ENCODE measurements at regions not wholly inside any gene's neighbourhood (a gene's known extent, or its start where the extent isn't known, plus 50 kb on each side); places are given as distances from the start of the nearest gene placed in this dataset.

DNA sequence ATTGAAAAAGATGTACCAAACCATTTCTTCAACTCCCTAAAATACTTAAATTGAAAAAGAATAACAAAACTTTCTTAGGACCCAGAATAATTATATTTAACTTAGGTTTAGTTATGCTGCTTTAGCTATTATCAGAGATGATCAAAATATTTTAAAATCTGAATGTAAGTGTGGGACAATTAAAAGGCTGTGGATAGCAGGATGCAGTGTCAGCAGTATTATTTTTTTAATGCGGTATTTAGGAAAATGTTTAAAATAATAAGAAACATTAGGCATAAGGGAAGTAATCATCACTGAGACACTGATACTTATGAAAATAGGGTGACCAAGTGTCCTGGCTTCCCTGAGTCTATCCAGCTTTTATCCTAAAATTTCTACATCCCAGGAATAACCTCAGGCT lies 161.5 kb upstream of the PTCHD4 start:
- DNase-seq, result no peak
- no peaks in the 10 kb centered on the region for H3K9me3 ChIP-seq (ENCODE audit: severe bottlenecking)
- H3K27ac ChIP-seq, result no peak overlapping the region
- no peak overlapping the region for H3K4me3 ChIP-seq (ENCODE audit: low read depth, low read length)
- TF ChIP-seq, protein P1, sequence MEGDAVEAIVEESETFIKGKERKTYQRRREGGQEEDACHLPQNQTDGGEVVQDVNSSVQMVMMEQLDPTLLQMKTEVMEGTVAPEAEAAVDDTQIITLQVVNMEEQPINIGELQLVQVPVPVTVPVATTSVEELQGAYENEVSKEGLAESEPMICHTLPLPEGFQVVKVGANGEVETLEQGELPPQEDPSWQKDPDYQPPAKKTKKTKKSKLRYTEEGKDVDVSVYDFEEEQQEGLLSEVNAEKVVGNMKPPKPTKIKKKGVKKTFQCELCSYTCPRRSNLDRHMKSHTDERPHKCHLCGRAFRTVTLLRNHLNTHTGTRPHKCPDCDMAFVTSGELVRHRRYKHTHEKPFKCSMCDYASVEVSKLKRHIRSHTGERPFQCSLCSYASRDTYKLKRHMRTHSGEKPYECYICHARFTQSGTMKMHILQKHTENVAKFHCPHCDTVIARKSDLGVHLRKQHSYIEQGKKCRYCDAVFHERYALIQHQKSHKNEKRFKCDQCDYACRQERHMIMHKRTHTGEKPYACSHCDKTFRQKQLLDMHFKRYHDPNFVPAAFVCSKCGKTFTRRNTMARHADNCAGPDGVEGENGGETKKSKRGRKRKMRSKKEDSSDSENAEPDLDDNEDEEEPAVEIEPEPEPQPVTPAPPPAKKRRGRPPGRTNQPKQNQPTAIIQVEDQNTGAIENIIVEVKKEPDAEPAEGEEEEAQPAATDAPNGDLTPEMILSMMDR (IDR thresholded peaks at IDR 0.05; ENCODE audit: low read depth, low read length), result no peak
- no peaks in the 10 kb centered on the region for H3K36me3 ChIP-seq
- no peaks in the 10 kb centered on the region for H3K27me3 ChIP-seq (ENCODE audit: insufficient read depth, low read depth, severe bottlenecking)

DNA sequence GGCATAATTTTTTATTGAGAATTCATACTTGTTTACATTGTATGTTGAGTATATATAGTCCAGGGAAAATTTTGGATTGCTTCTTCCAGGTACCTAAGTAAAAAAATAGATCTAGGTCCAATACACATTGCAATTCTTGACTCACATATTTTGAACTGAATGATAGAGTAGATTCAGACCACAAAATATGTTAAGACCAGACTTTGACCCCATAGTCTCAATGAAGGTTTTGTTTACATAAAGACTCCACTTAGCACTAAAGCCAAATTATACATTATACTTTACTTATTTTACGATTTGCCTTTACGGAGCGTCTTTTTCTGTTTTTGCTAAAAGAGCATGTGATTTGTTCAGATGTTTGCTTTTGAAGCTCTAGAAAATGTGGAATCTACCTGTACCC lies 144.1 kb upstream of the PTCHD4 start:
- TF ChIP-seq, protein P1 (IDR thresholded peaks at IDR 0.05; ENCODE audit: low read depth, low read length), result no peak
- Histone ChIP-seq H3K27me3 (ENCODE audit: insufficient read depth, low read depth, severe bottlenecking) (no peaks in the 10 kb centered on the region), H3K36me3 (no peaks in the 10 kb centered on the region)

DNA sequence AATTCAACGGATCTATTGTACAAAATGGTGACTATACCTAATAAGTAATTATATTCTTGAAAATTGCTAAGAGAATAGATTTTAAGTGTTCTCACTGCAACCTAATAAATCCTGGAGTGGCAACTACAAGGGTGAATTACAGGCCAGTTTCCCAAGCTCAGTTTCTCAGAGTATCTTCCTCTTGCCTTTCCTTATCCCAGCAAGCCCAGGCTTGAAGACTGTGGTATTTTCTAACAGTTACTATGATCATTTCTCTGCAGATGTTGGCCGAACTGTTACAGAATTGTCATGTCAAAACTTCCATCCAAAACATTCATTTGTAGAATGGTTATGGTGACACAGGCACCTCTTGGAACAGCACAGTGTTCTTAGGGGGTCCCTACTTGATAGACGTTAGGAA lies 138.1 kb upstream of the PTCHD4 start:
- TF ChIP-seq, protein P1 (IDR thresholded peaks at IDR 0.05; ENCODE audit: low read depth, low read length), result no peak
- Histone ChIP-seq H3K27ac (no peak overlapping the region), H3K9me3 (ENCODE audit: severe bottlenecking) (no peaks in the 10 kb centered on the region), H3K36me3 (no peaks in the 10 kb centered on the region), H3K4me3 (ENCODE audit: low read depth, low read length) (no peak overlapping the region), H3K27me3 (ENCODE audit: insufficient read depth, low read depth, severe bottlenecking) (no peaks in the 10 kb centered on the region)
- no peak for DNase-seq

More for the DNA sequence above, 144.1 kb upstream of the PTCHD4 start:
- H3K4me3 ChIP-seq (ENCODE audit: low read depth, low read length), result no peak overlapping the region
- DNase-seq, result no peak
- no peak overlapping the region for H3K27ac ChIP-seq
- no peaks in the 10 kb centered on the region for H3K9me3 ChIP-seq (ENCODE audit: severe bottlenecking)

DNA sequence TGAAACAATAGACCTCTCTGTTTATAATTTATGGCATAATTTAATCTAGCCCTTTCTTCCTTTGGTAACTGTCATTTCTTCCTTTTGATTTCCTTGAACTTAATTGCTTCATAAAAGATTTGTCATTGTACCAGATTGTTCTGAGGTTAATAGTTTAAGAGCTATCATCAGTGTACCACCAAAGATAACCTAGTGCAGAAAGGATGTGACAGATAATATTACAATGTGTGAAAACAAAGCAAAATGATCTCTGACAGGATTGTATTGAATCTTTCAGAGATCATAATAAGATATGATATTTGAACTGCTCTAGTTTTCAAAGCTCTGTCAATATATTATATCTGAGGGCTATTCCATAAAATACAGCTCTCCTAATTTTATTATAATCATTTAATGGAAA lies 132.1 kb upstream of the PTCHD4 start:
- no peaks in the 10 kb centered on the region for H3K9me3 ChIP-seq (ENCODE audit: severe bottlenecking)
- TF ChIP-seq, protein P1 (IDR thresholded peaks at IDR 0.05; ENCODE audit: low read depth, low read length), result no peak
- H3K27ac ChIP-seq, result no peak overlapping the region
- H3K4me3 ChIP-seq (ENCODE audit: low read depth, low read length), result no peak overlapping the region
- H3K27me3 ChIP-seq (ENCODE audit: insufficient read depth, low read depth, severe bottlenecking), result no peaks in the 10 kb centered on the region
- no peaks in the 10 kb centered on the region for H3K36me3 ChIP-seq
- DNase-seq, result no peak

DNA sequence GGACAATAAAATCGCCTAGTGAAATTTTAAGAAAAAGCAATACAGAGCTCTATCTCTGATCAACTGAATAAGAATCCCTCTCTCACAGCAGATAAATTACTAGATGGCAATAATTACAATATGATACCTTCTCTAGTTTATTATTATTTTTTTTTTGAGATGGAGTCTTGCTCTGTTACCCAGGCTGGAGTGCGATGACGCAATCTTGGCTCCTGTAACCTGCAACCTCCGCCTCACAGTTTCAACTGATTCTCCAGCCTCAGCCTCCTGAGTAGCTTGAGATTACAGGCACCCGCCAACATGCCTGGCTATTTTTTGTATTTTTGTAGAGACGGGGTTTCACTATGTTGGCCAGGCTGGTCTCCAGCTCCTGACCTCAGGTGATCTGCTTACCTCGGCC lies 129.3 kb upstream of the PTCHD4 start:
- Histone ChIP-seq H3K36me3 (no peaks in the 10 kb centered on the region), H3K27me3 (ENCODE audit: insufficient read depth, low read depth, severe bottlenecking) (no peaks in the 10 kb centered on the region), H3K4me3 (ENCODE audit: low read depth, low read length) (no peak overlapping the region), H3K27ac (no peak overlapping the region), H3K9me3 (ENCODE audit: severe bottlenecking) (peaks cover 11% of the 10 kb centered on the region)
- no peak for DNase-seq
- TF ChIP-seq, protein P1 (IDR thresholded peaks at IDR 0.05; ENCODE audit: low read depth, low read length), result no peak

DNA sequence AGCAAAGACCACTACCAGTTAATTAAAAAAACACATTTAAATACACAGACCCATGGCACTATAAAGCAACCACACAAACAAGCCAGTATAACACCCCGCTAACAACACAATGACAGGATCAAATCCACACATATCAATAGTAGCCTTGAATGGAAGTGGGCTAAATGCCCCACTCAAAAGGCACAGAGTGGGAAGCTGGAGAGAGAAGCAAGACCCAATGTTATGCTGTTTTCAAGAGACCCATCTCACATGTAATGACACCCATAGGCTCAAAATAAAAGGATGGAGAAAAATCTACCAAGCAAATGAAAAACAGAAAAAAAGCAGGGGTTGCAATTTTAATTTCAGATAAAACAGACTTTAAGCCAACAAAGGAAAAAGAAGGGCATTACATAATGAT lies 125.4 kb upstream of the PTCHD4 start:
- no peak overlapping the region for H3K4me3 ChIP-seq (ENCODE audit: low read depth, low read length)
- no peak for DNase-seq
- TF ChIP-seq, protein P1 (IDR thresholded peaks at IDR 0.05; ENCODE audit: low read depth, low read length), result no peak
- H3K27ac ChIP-seq, result no peak overlapping the region
- peaks cover 13% of the 10 kb centered on the region for H3K9me3 ChIP-seq (ENCODE audit: severe bottlenecking)
- H3K36me3 ChIP-seq, result no peaks in the 10 kb centered on the region
- no peaks in the 10 kb centered on the region for H3K27me3 ChIP-seq (ENCODE audit: insufficient read depth, low read depth, severe bottlenecking)

All from WERI-Rb-1 (cell line).